ENCODE measurements at regions not wholly inside any gene's neighbourhood (a gene's known extent, or its start where the extent isn't known, plus 50 kb on each side); places are given as distances from the start of the nearest gene placed in this dataset.

DNA sequence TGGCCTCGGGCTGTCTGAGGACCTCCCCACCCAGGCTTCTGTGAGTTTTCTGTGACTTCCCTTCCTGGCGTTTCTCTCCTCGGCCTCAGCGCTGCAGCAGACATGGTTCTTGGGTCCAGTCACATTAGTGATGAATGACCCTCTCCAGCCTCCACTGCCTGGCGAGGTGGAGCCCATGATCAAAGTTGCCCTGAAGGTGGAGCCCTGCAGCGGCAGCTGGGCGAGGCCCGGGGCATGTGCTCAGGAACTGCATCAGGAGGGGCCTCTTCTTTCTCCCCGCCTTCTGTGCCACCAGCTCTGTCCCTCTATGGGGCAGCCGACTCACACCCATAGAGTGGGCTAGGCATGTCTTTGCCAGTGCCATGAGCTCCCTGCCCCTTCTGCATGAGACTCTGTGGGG, 1079.7 kb downstream of the TBC1D22A start:
- Histone ChIP-seq H3K27ac (ENCODE audit: low read depth, low read length) (no peak overlapping the region), H3K4me2 (ENCODE audit: low read length) (peak overlapping the region; percentile 23; the same call in 1 of the 2 replicates), H3K36me3 (ENCODE audit: control insufficient read depth, low read length) (no peaks in the 10 kb centered on the region), H3K4me3 (ENCODE audit: low read length) (no peak overlapping the region), H3F3A (ENCODE audit: control insufficient read depth, insufficient read depth) (no peaks in the 10 kb centered on the region), H3K9me2 (replicated peaks; ENCODE audit: control insufficient read depth, low read length) (no peaks in the 10 kb centered on the region), H4K20me1 (ENCODE audit: control insufficient read depth, insufficient read depth, low read depth, low read length) (no peaks in the 10 kb centered on the region), H3K27me3 (ENCODE audit: control insufficient read depth, low read length) (no peaks in the 10 kb centered on the region), H3K4me1 (ENCODE audit: control insufficient read depth, low read length) (peaks cover 30% of the 10 kb centered on the region), H3K79me2 (ENCODE audit: control insufficient read depth, low read length) (no peaks in the 10 kb centered on the region), H3K9me3 (ENCODE audit: control insufficient read depth, insufficient read depth, low read length) (no peaks in the 10 kb centered on the region)
- TF ChIP-seq, protein P1, sequence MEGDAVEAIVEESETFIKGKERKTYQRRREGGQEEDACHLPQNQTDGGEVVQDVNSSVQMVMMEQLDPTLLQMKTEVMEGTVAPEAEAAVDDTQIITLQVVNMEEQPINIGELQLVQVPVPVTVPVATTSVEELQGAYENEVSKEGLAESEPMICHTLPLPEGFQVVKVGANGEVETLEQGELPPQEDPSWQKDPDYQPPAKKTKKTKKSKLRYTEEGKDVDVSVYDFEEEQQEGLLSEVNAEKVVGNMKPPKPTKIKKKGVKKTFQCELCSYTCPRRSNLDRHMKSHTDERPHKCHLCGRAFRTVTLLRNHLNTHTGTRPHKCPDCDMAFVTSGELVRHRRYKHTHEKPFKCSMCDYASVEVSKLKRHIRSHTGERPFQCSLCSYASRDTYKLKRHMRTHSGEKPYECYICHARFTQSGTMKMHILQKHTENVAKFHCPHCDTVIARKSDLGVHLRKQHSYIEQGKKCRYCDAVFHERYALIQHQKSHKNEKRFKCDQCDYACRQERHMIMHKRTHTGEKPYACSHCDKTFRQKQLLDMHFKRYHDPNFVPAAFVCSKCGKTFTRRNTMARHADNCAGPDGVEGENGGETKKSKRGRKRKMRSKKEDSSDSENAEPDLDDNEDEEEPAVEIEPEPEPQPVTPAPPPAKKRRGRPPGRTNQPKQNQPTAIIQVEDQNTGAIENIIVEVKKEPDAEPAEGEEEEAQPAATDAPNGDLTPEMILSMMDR (IDR thresholded peaks at IDR 0.05; ENCODE audit: low read depth, low read length, poor library complexity, severe bottlenecking) = peak; percentile 62
- no peak for TF ChIP-seq EZH2phosphoT487 (IDR thresholded peaks at IDR 0.05; ENCODE audit: borderline replicate concordance, low read length)

- Histone ChIP-seq H3K79me2 (ENCODE audit: control insufficient read depth, low read length) (no peaks in the 10 kb centered on the region), H3K27me3 (ENCODE audit: control insufficient read depth, low read length) (no peaks in the 10 kb centered on the region), H3K36me3 (ENCODE audit: control insufficient read depth, low read length) (no peaks in the 10 kb centered on the region), H3K9me2 (replicated peaks; ENCODE audit: control insufficient read depth, low read length) (no peaks in the 10 kb centered on the region), H3K27ac (ENCODE audit: low read depth, low read length) (no peak overlapping the region), H3K9me3 (ENCODE audit: control insufficient read depth, insufficient read depth, low read length) (no peaks in the 10 kb centered on the region), H3K4me2 (ENCODE audit: low read length) (peak overlapping the region; percentile 18), H3K4me1 (ENCODE audit: control insufficient read depth, low read length) (peaks cover 27% of the 10 kb centered on the region), H3K4me3 (ENCODE audit: low read length) (no peak overlapping the region), H4K20me1 (ENCODE audit: control insufficient read depth, insufficient read depth, low read depth, low read length) (no peaks in the 10 kb centered on the region), H3F3A (ENCODE audit: control insufficient read depth, insufficient read depth) (no peaks in the 10 kb centered on the region)
- TF ChIP-seq, protein P1 (IDR thresholded peaks at IDR 0.05; ENCODE audit: low read depth, low read length, poor library complexity, severe bottlenecking) = no peak
- TF ChIP-seq EZH2phosphoT487 (IDR thresholded peaks at IDR 0.05; ENCODE audit: borderline replicate concordance, low read length) = no peak
Measured at GRCh38 chr22:47841156-47841555, 1078.7 kb downstream of the TBC1D22A start.

GRCh38 chr22:47839595-47840227, 1077.3 kb downstream of the TBC1D22A start:
- Histone ChIP-seq H3K9me2 (replicated peaks; ENCODE audit: control insufficient read depth, low read length) (no peaks in the 10 kb centered on the region), H3F3A (ENCODE audit: control insufficient read depth, insufficient read depth) (no peaks in the 10 kb centered on the region), H3K36me3 (ENCODE audit: control insufficient read depth, low read length) (no peaks in the 10 kb centered on the region), H3K27me3 (ENCODE audit: control insufficient read depth, low read length) (no peaks in the 10 kb centered on the region), H3K79me2 (ENCODE audit: control insufficient read depth, low read length) (no peaks in the 10 kb centered on the region), H3K4me2 (ENCODE audit: low read length) (no peak overlapping the region), H3K4me1 (ENCODE audit: control insufficient read depth, low read length) (peaks cover 27% of the 10 kb centered on the region), H3K4me3 (ENCODE audit: low read length) (no peak overlapping the region), H4K20me1 (ENCODE audit: control insufficient read depth, insufficient read depth, low read depth, low read length) (no peaks in the 10 kb centered on the region), H3K27ac (ENCODE audit: low read depth, low read length) (no peak overlapping the region), H3K9me3 (ENCODE audit: control insufficient read depth, insufficient read depth, low read length) (no peaks in the 10 kb centered on the region)
- no peak for TF ChIP-seq EZH2phosphoT487 (IDR thresholded peaks at IDR 0.05; ENCODE audit: borderline replicate concordance, low read length)
- TF ChIP-seq, protein P1 (IDR thresholded peaks at IDR 0.05; ENCODE audit: low read depth, low read length, poor library complexity, severe bottlenecking) = no peak
